B cell (primary cell): ENCODE measurements at regions not wholly inside any gene's neighbourhood (a gene's known extent, or its start where the extent isn't known, plus 50 kb on each side); places are given as distances from the start of the nearest gene placed in this dataset.

Source experiments
- ATAC-seq: fragments of 200-7000 bp; cut with Tn5 transposase; one replicate; pipeline ENCODE4 v1.10.0; 2021; ENCODE audit warnings: low read depth, mild to moderate bottlenecking, moderate number of reproducible peaks, moderate library complexity
- CTCF ChIA-PET: fragments of 350-600 bp; sonication (Branson Sonifier 250); formaldehyde crosslinking; loops from one replicate; lab custom pipeline; 2021; ENCODE audit warnings: antibody characterized with exemption, inconsistent platforms; lab: Charles Lee
- POLR2A ChIA-PET: fragments of 350-600 bp; sonication (Branson Sonifier 250); formaldehyde crosslinking; loops from one replicate; lab custom pipeline; 2021; ENCODE audit warnings: antibody characterized with exemption; lab: Charles Lee
- DNase-seq: peaks from one replicate; pipeline ENCODE4 v3.0.0; 2013
- H2AFZ ChIP-seq: 2 replicates; pipeline ENCODE4 v1.6.1; 2012; ENCODE audit warnings: mild to moderate bottlenecking, low read depth, low read length; ENCODE audit not compliant: insufficient read depth, poor library complexity, severe bottlenecking
- H3K27ac ChIP-seq, 2 donors: 1 replicate in 1 of 2; 2 replicates in 1 of 2; pipeline ENCODE4 v1.5.1; 2012 to 2013; ENCODE audit warnings: low read length in 2 of 2, mild to moderate bottlenecking in 2 of 2, moderate library complexity in 1 of 2
- H3K27me3 ChIP-seq, 4 experiments: fragments of 200-600 bp in 1 of 4; sonication (generic) in 1 of 4; replicated peaks in 1 of 4; 1 replicate in 2 of 4; 2 replicates in 2 of 4; pipeline versions ENCODE4 v1.6.1 to v1.7.0; 2013 to 2016; ENCODE audit warnings: low read length in 3 of 4, mild to moderate bottlenecking in 2 of 4, mixed read lengths in 1 of 4, moderate library complexity in 1 of 4; ENCODE audit not compliant: insufficient read depth in 4 of 4, control insufficient read depth in 3 of 4; ENCODE audit errors: control extremely low read depth in 1 of 4
- H3K36me3 ChIP-seq, 2 experiments: replicated peaks in 1 of 2; 1 replicate in 1 of 2; 2 replicates in 1 of 2; pipeline versions ENCODE4 v1.6.1 to v1.7.1; 2013; ENCODE audit warnings: low read length in 1 of 2; ENCODE audit not compliant: insufficient read depth in 2 of 2, control insufficient read depth in 1 of 2; ENCODE audit errors: control extremely low read depth in 1 of 2, extremely low read depth in 1 of 2
- H3K4me1 ChIP-seq, 2 donors: fragments of 200-600 bp in 1 of 2; sonication (generic) in 1 of 2; 1 replicate in 1 of 2; 2 replicates in 1 of 2; pipeline versions ENCODE4 v1.5.1 to v1.6.1; 2013 to 2017; ENCODE audit warnings: low read length in 2 of 2; ENCODE audit not compliant: control insufficient read depth in 2 of 2, insufficient read depth in 2 of 2
- H3K4me2 ChIP-seq: replicated peaks from 2 replicates; pipeline ENCODE3; 2012; ENCODE audit warnings: mild to moderate bottlenecking, low read depth, low read length; ENCODE audit not compliant: poor library complexity, severe bottlenecking
- H3K4me3 ChIP-seq, 5 experiments: fragments of 200-600 bp in 1 of 5; sonication (generic) in 1 of 5; 1 replicate in 3 of 5; 2 replicates in 2 of 5; pipeline versions ENCODE4 v1.5.1 to v1.7.0; 2011 to 2016; ENCODE audit warnings: low read length in 4 of 5, mild to moderate bottlenecking in 4 of 5, low read depth in 2 of 5, control low read depth in 1 of 5, moderate library complexity in 1 of 5; ENCODE audit not compliant: insufficient read depth in 1 of 5; ENCODE audit errors: control extremely low read depth in 1 of 5, extremely low read depth in 1 of 5
- H3K79me2 ChIP-seq: fragments of 200-600 bp; sonication (generic); one replicate; pipeline ENCODE4 v1.6.0; 2016; ENCODE audit warnings: low read length; ENCODE audit not compliant: control insufficient read depth, insufficient read depth
- H3K9ac ChIP-seq: fragments of 200-600 bp; sonication (generic); 2 replicates; pipeline ENCODE4 v1.6.1; 2017; ENCODE audit warnings: mild to moderate bottlenecking, low read length, moderate library complexity
- H3K9me3 ChIP-seq, 3 donors: one replicate each; pipeline versions ENCODE4 v1.6.1 to v1.7.1; 2013; ENCODE audit warnings: low read length in 2 of 3; ENCODE audit not compliant: control insufficient read depth in 2 of 3, insufficient read depth in 1 of 3; ENCODE audit errors: control extremely low read depth in 1 of 3
- H4K20me1 ChIP-seq: 2 replicates; pipeline ENCODE4 v1.6.0; 2012; ENCODE audit warnings: mild to moderate bottlenecking, low read length; ENCODE audit not compliant: insufficient read depth, control insufficient read depth, poor library complexity, severe bottlenecking
- H3K27ac Mint-ChIP-seq: one replicate; pipeline ENCODE4 v1.8.0; 2021; ENCODE audit warnings: mixed read lengths
- H3K27me3 Mint-ChIP-seq: one replicate; pipeline ENCODE4 v1.8.0; 2021; ENCODE audit warnings: mixed read lengths
- H3K4me1 Mint-ChIP-seq: one replicate; pipeline ENCODE4 v1.8.0; 2021; ENCODE audit warnings: mixed read lengths
- H3K4me3 Mint-ChIP-seq: one replicate; pipeline ENCODE4 v1.8.0; 2021; ENCODE audit warnings: mixed read lengths
- H3K9me3 Mint-ChIP-seq: one replicate; pipeline ENCODE4 v1.8.0; 2022; ENCODE audit warnings: mixed read lengths; ENCODE audit not compliant: insufficient read depth
- CTCF ChIP-seq: fragments of 200-600 bp; IDR thresholded peaks from one replicate; pipeline ENCODE4 v1.8.0; 2022; ENCODE audit warnings: antibody characterized with exemption, mild to moderate bottlenecking
- EZH2 ChIP-seq: IDR thresholded peaks from 2 replicates; pipeline ENCODE4 v1.6.1; 2012; ENCODE audit warnings: borderline replicate concordance, low read depth, mild to moderate bottlenecking, moderate library complexity, low read length; ENCODE audit not compliant: insufficient read depth, poor library complexity, severe bottlenecking
- WGBS: methylation state at CpG from one replicate; pipeline ENCODE4 v1.1.5; 2013; ENCODE audit warnings: missing lambda C conversion rate; ENCODE audit not compliant: insufficient coverage; 5-methylcytosine and 5-hydroxymethylcytosine counted together
- intact Hi-C: fragments of 100-400 bp; cut with micrococcal nuclease; formaldehyde crosslinking; loops from one replicate; pipeline ENCODE4 v1.10.0; 2022

GRCh38 chr7:20280475-20281351, 50.0 kb upstream of the ITGB8 start:
- Histone ChIP-seq H3K27ac (no peak overlapping the region), H4K20me1 (no peaks in the 10 kb centered on the region), H3K9me3 (no peaks in the 10 kb centered on the region), H3K79me2 (no peaks in the 10 kb centered on the region), H2AFZ (no peak overlapping the region), H3K4me1 (no peaks in the 10 kb centered on the region), H3K9ac (no peak overlapping the region), H3K4me2 (no peak overlapping the region), H3K36me3 (no peaks in the 10 kb centered on the region), H3K4me3 (no peak overlapping the region), H3K27me3 (no peaks in the 10 kb centered on the region)
- intact Hi-C loops: no loop called here
- DNase-seq: no peak
- ChIA-PET POLR2A (no interaction called here), CTCF (interaction anchor here (1.2 kb wide), 1 partner anchor 10 kb away, joined by 3 read pairs; no protein-coding TSS in a partner anchor)
- TF ChIP-seq CTCF (no peak), EZH2 (no peak)
- peaks cover 2% of the 10 kb centered on the region for H3K4me1 Mint-ChIP-seq
- H3K27me3 Mint-ChIP-seq: no peaks in the 10 kb centered on the region
- no CpG with 5 or more reads among the region's 8 CpGs for WGBS
- ATAC-seq: no peak
- H3K9me3 Mint-ChIP-seq: no peaks in the 10 kb centered on the region
- H3K27ac Mint-ChIP-seq: no peak overlapping the region
- no peak overlapping the region for H3K4me3 Mint-ChIP-seq
